Thyroid gland (tissue), 4 donors: ENCODE measurements at regions not wholly inside any gene's neighbourhood (a gene's known extent, or its start where the extent isn't known, plus 50 kb on each side); places are given as distances from the start of the nearest gene placed in this dataset.

ENCODE experiments used
- CTCF ChIP-seq, 6 experiments: fragments of 200-600 bp in 3 of 6; fragments of 450-650 bp in 3 of 6; sonication (generic) in 3 of 6; IDR thresholded peaks; one replicate each; pipeline ENCODE4 v1.5.1; 2016 to 2019; ENCODE audit warnings: antibody characterized with exemption in 6 of 6, mild to moderate bottlenecking in 2 of 6, inconsistent platforms in 1 of 6, moderate library complexity in 1 of 6
- POLR2A ChIP-seq, 2 donors: fragments of 450-650 bp; IDR thresholded peaks; one replicate each; pipeline ENCODE4 v1.6.1; 2017; ENCODE audit warnings: antibody characterized with exemption in 2 of 2, mild to moderate bottlenecking in 2 of 2, moderate library complexity in 1 of 2

- TF ChIP-seq CTCF (IDR thresholded peaks at IDR 0.05): no peak
- TF ChIP-seq POLR2A (IDR thresholded peaks at IDR 0.05): no peak
Observed at GRCh38 chr3:170730071-170730812, 139.8 kb downstream of the RPL22L1 start.
